Keratinocyte (primary cell): ENCODE measurements at regions not wholly inside any gene's neighbourhood (a gene's known extent, or its start where the extent isn't known, plus 50 kb on each side); places are given as distances from the start of the nearest gene placed in this dataset.

Experiments used
- DNase-seq: peaks from one replicate; pipeline ENCODE4 v3.0.0-alpha.2; 2011; ENCODE audit warnings: low read depth, missing footprints, low spot score
- FAIRE-seq: peaks from 2 replicates; lab custom pipeline; 2011; peaks lifted over from hg19 to GRCh38; lab: Jason Lieb, UNC
- H2AFZ ChIP-seq: 2 replicates; pipeline ENCODE4 v1.6.0; 2012; ENCODE audit warnings: low read length, control low read depth, inconsistent platforms; ENCODE audit not compliant: control insufficient read depth
- H3K27ac ChIP-seq: 2 replicates; pipeline ENCODE4 v1.5.1; 2011; ENCODE audit warnings: low read length; ENCODE audit not compliant: control insufficient read depth, insufficient read depth
- H3K27me3 ChIP-seq: 3 replicates; pipeline ENCODE4 v1.6.0; 2011; ENCODE audit warnings: low read length; ENCODE audit not compliant: control insufficient read depth, insufficient read depth; ENCODE audit errors: extremely low read depth
- H3K36me3 ChIP-seq, 2 experiments: 2 replicates in 1 of 2; 3 replicates in 1 of 2; pipeline ENCODE4 v1.5.1; 2011; ENCODE audit warnings: low read length in 2 of 2, mild to moderate bottlenecking in 1 of 2; ENCODE audit not compliant: control insufficient read depth in 2 of 2, insufficient read depth in 2 of 2; ENCODE audit errors: extremely low read depth in 1 of 2
- H3K4me1 ChIP-seq: 3 replicates; pipeline ENCODE4 v1.5.1; 2011; ENCODE audit warnings: low read length; ENCODE audit not compliant: control insufficient read depth, insufficient read depth; ENCODE audit errors: extremely low read depth
- H3K4me2 ChIP-seq: 3 replicates; pipeline ENCODE4 v1.6.0; 2011; ENCODE audit warnings: low read depth, low read length; ENCODE audit not compliant: control insufficient read depth, insufficient read depth; ENCODE audit errors: extremely low read depth
- H3K4me3 ChIP-seq, 3 experiments: fragments of 200-600 bp in 1 of 3; sonication (generic) in 1 of 3; 2 replicates in 2 of 3; 3 replicates in 1 of 3; pipeline ENCODE4 v1.5.1; 2011 to 2016; ENCODE audit warnings: low read length in 3 of 3, mild to moderate bottlenecking in 3 of 3, control low read depth in 2 of 3, inconsistent platforms in 1 of 3, low read depth in 1 of 3, mixed read lengths in 1 of 3, mixed run types in 1 of 3, moderate library complexity in 1 of 3; ENCODE audit not compliant: control insufficient read depth in 2 of 3, insufficient read depth in 2 of 3; ENCODE audit errors: extremely low read depth in 1 of 3
- H3K79me2 ChIP-seq: 2 replicates; pipeline ENCODE4 v1.6.0; 2012; ENCODE audit warnings: low read length; ENCODE audit not compliant: control insufficient read depth, insufficient read depth
- H3K9ac ChIP-seq: 3 replicates; pipeline ENCODE4 v1.6.0; 2011; ENCODE audit warnings: low read length; ENCODE audit not compliant: control insufficient read depth, insufficient read depth; ENCODE audit errors: extremely low read depth
- H3K9me1 ChIP-seq: 3 replicates; pipeline ENCODE4 v1.6.0; 2011; ENCODE audit warnings: low read length; ENCODE audit not compliant: control insufficient read depth, insufficient read depth; ENCODE audit errors: extremely low read depth
- H3K9me3 ChIP-seq: 2 replicates; pipeline ENCODE4 v1.5.1; 2012; ENCODE audit warnings: low read depth, low read length; ENCODE audit not compliant: control insufficient read depth
- H4K20me1 ChIP-seq: 3 replicates; pipeline ENCODE4 v1.6.0; 2011; ENCODE audit warnings: low read length; ENCODE audit not compliant: control insufficient read depth, insufficient read depth; ENCODE audit errors: extremely low read depth
- EZH2 ChIP-seq: IDR thresholded peaks from one replicate; pipeline ENCODE4 v1.6.1; 2012; ENCODE audit warnings: inconsistent platforms, mild to moderate bottlenecking, low read length, moderate library complexity
- dilution Hi-C: fragments of 300-500 bp; cut with MboI; formaldehyde crosslinking; loops from one replicate; pipeline ENCODE4 v1.7.0; 2020; ENCODE audit warnings: low sequenced_read_pairs; ENCODE audit not compliant: extremely low pct_ligation_motif_present
- TF ChIP-seq, protein P1 (sequence below), 3 experiments: IDR thresholded peaks in 1 of 3; conservative IDR thresholded peaks in 1 of 3; optimal IDR thresholded peaks in 1 of 3; 2 replicates in 2 of 3; 3 replicates in 1 of 3; pipeline versions ENCODE3 to v1.5.1; 2011; ENCODE audit warnings: low read length in 3 of 3, mild to moderate bottlenecking in 3 of 3, moderate library complexity in 2 of 3, control low read depth in 1 of 3, inconsistent platforms in 1 of 3; ENCODE audit not compliant: insufficient read depth in 2 of 3; ENCODE audit errors: extremely low read depth in 1 of 3

DNA sequence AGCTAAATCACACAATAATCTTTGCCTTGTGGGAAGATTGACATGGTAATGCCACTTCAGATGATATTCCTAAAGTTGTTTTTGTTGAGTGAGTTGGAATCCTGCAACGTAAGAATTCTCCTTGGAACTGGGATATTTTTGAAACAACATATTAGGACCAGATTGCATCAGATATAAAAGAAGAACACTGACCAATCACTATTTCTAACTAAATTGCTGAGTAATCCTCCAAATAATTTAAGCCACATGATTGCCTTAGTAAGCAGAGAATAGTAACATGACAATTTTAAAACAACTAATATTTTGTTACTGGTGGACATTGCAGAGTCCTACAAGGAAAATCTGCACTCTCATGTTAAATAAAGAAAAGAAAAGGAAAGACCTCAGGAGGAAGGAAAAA, 353.9 kb upstream of the LMCD1 start:
- Histone ChIP-seq H3K9ac (no peak overlapping the region), H3K27ac (no peak overlapping the region), H3K9me3 (no peaks in the 10 kb centered on the region), H3K4me1 (no peaks in the 10 kb centered on the region), H3K27me3 (no peaks in the 10 kb centered on the region), H3K9me1 (no peaks in the 10 kb centered on the region), H2AFZ (no peak overlapping the region), H3K4me3 (no peak overlapping the region), H3K36me3 (no peaks in the 10 kb centered on the region), H3K4me2 (no peak overlapping the region), H3K79me2 (no peaks in the 10 kb centered on the region), H4K20me1 (no peaks in the 10 kb centered on the region)
- TF ChIP-seq, protein P1, sequence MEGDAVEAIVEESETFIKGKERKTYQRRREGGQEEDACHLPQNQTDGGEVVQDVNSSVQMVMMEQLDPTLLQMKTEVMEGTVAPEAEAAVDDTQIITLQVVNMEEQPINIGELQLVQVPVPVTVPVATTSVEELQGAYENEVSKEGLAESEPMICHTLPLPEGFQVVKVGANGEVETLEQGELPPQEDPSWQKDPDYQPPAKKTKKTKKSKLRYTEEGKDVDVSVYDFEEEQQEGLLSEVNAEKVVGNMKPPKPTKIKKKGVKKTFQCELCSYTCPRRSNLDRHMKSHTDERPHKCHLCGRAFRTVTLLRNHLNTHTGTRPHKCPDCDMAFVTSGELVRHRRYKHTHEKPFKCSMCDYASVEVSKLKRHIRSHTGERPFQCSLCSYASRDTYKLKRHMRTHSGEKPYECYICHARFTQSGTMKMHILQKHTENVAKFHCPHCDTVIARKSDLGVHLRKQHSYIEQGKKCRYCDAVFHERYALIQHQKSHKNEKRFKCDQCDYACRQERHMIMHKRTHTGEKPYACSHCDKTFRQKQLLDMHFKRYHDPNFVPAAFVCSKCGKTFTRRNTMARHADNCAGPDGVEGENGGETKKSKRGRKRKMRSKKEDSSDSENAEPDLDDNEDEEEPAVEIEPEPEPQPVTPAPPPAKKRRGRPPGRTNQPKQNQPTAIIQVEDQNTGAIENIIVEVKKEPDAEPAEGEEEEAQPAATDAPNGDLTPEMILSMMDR (optimal IDR thresholded peaks at IDR 0.05 in 1 of 3, IDR thresholded peaks at IDR 0.05 in 1 of 3, conservative IDR thresholded peaks at IDR 0.05 in 1 of 3; ENCODE audit: extremely low read depth in 1 of 3, insufficient read depth in 2 of 3, low read length in 3 of 3) = no peak
- no peak for TF ChIP-seq EZH2
- DNase-seq (no peak), FAIRE-seq (no peak)
- dilution Hi-C loops = no loop called here

DNA sequence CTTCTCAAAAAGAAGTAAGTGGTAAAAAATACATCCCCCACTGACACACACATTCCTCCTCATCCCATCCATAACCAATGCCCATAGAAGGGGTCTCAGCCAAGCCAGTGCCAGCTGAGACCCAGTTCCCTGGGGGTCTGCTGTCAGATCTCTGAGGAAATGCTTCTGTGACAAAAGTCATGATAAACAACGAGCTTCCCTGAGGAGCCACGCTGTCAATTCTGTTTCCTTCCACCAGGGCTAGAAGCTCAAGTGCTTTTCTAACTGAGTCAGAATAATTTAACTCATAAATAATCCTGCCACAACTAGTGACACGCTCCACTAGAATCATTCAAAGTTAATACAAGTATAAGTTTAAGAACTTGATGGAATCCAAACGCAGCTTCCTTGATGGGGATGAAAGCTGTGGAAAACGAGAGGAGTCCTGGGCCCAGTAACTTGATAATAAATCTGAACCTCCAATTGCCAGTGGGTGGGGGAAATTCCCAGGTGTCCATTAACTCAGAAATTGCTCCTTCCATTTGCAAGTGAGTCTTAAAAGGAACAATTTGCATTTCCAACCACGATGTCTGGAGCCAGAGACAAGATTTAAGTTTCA, 348.7 kb upstream of the LMCD1 start:
- H3K27me3 ChIP-seq = no peaks in the 10 kb centered on the region
- no peak overlapping the region for H3K4me3 ChIP-seq
- dilution Hi-C loops = no loop called here
- H3K9ac ChIP-seq = no peak overlapping the region
- DNase-seq (no peak), FAIRE-seq (no peak)
- H3K79me2 ChIP-seq = no peaks in the 10 kb centered on the region
- no peak for TF ChIP-seq EZH2
- TF ChIP-seq, protein P1 (optimal IDR thresholded peaks at IDR 0.05 in 1 of 3, IDR thresholded peaks at IDR 0.05 in 1 of 3, conservative IDR thresholded peaks at IDR 0.05 in 1 of 3; ENCODE audit: extremely low read depth in 1 of 3, insufficient read depth in 2 of 3, low read length in 3 of 3) = peak in 1 of 3 experiments; percentile 19
- H3K27ac ChIP-seq = no peak overlapping the region
- H3K4me1 ChIP-seq = no peaks in the 10 kb centered on the region
- no peaks in the 10 kb centered on the region for H4K20me1 ChIP-seq
- no peak overlapping the region for H2AFZ ChIP-seq
- H3K9me3 ChIP-seq = no peaks in the 10 kb centered on the region
- H3K4me2 ChIP-seq = no peak overlapping the region
- no peaks in the 10 kb centered on the region for H3K9me1 ChIP-seq
- no peaks in the 10 kb centered on the region for H3K36me3 ChIP-seq
